ENCODE measurements at regions not wholly inside any gene's neighbourhood (a gene's known extent, or its start where the extent isn't known, plus 50 kb on each side); places are given as distances from the start of the nearest gene placed in this dataset.

DNA sequence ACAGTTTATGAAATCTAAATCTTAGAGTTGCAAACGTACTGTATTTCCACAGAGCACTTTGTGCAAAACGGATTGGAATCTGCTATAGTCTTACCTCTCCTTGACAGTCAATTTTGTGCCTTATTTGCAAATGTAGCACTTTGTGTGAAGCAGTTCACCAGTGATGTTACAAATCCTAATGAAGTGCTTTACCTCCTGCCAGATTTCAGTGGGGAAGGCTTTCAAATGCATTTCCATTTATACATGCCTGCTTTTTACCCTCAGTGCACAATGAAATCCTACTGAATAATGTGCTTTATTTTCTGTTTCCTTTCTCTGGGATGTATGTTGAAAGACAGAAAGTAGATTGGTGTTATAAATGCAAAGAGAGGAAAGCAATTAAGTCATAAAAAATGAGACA lies 2141.6 kb upstream of the C9orf72 start:
- DNase-seq (ENCODE audit: low spot score) (no peak), FAIRE-seq (no peak), ATAC-seq (no peak)
- no peaks in the 10 kb centered on the region for H3K9me3 ChIP-seq (ENCODE audit: low read length)
- no TSS peak for BruUV-seq (replicated peaks)
- in situ Hi-C loops (cut with HindIII; ENCODE audit: extremely low pct_ligation_motif_present, low pct_unique_long_range_greater_than_20kb) (no loop called here), intact Hi-C loops (cut with micrococcal nuclease; ENCODE audit: unreplicated experiment) (no loop called here)
- POLR2A ChIA-PET: no interaction called here
- no peaks in the 10 kb centered on the region for H4K20me1 ChIP-seq (ENCODE audit: insufficient read depth, low read length)
- no peak overlapping the region for H3K4me2 ChIP-seq (ENCODE audit: low read depth, low read length)
- WGBS (ENCODE audit: low lambda C conversion rate): 0% methylated on average over 2 of the region's 2 CpGs
- no peaks in the 10 kb centered on the region for H3K27me3 ChIP-seq (ENCODE audit: control insufficient read depth in 1 of 2, insufficient read depth in 2 of 2, low read length in 2 of 2)
- CTCF ChIA-PET (ENCODE audit: low intra/inter-chr PET ratio, low total read pairs): no interaction called here
- no peak overlapping the region for H3K27ac ChIP-seq (ENCODE audit: extremely low read length, insufficient read depth, low read length)
- no peak overlapping the region for H3K4me3 ChIP-seq (replicated peaks in 1 of 3; ENCODE audit: insufficient read depth in 1 of 3, low read depth in 2 of 3, low read length in 3 of 3)
- H3K36me3 ChIP-seq (replicated peaks in 1 of 2; ENCODE audit: control insufficient read depth in 1 of 2, insufficient read depth in 2 of 2, low read length in 2 of 2): no peaks in the 10 kb centered on the region
- H3K79me2 ChIP-seq (ENCODE audit: insufficient read depth, low read length): no peaks in the 10 kb centered on the region
- TF ChIP-seq CAMTA2 (CRISPR knock-in tag; IDR thresholded peaks at IDR 0.05; ENCODE audit: borderline replicate concordance) (no peak), BHLHE40 (IDR thresholded peaks at IDR 0.05; ENCODE audit: low read length) (no peak), ZNF282 (IDR thresholded peaks at IDR 0.05; ENCODE audit: partially characterized antibody) (no peak)
- no peaks in the 10 kb centered on the region for H3K4me1 ChIP-seq (ENCODE audit: insufficient read depth, low read length)
- H2AFZ ChIP-seq (ENCODE audit: low read length): no peak overlapping the region
- H3K9ac ChIP-seq (ENCODE audit: insufficient read depth, low read depth, low read length): no peak overlapping the region

DNA sequence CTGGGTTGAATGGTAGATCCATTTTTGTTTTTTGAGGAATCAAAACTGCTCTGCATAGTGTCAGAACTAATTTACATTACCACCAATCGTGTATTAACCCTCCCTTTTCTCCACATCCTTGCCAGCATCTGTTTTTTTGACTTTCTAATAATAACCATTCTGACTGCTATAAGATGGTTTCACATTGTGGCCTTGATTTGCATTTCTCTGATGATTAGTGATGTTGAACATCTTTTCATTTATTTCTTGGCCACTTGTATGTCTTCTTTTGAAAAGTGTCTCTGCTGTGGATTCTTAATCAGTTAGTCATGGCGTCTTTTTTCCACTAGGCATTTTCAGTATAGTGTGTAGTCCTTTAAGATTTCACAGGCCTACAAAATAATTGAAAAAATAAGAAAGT lies 2144.3 kb upstream of the C9orf72 start:
- Histone ChIP-seq H4K20me1 (ENCODE audit: insufficient read depth, low read length) (no peaks in the 10 kb centered on the region), H3K9ac (ENCODE audit: insufficient read depth, low read depth, low read length) (no peak overlapping the region), H3K4me2 (ENCODE audit: low read depth, low read length) (no peak overlapping the region), H3K4me3 (replicated peaks in 1 of 3; ENCODE audit: insufficient read depth in 1 of 3, low read depth in 2 of 3, low read length in 3 of 3) (no peak overlapping the region), H3K27me3 (ENCODE audit: control insufficient read depth in 1 of 2, insufficient read depth in 2 of 2, low read length in 2 of 2) (no peaks in the 10 kb centered on the region), H3K9me3 (ENCODE audit: low read length) (no peaks in the 10 kb centered on the region), H2AFZ (ENCODE audit: low read length) (no peak overlapping the region), H3K4me1 (ENCODE audit: insufficient read depth, low read length) (no peaks in the 10 kb centered on the region), H3K36me3 (replicated peaks in 1 of 2; ENCODE audit: control insufficient read depth in 1 of 2, insufficient read depth in 2 of 2, low read length in 2 of 2) (no peaks in the 10 kb centered on the region), H3K27ac (ENCODE audit: extremely low read length, insufficient read depth, low read length) (no peak overlapping the region), H3K79me2 (ENCODE audit: insufficient read depth, low read length) (no peaks in the 10 kb centered on the region)
- no peak for FAIRE-seq
- DNase-seq (ENCODE audit: low spot score): no peak
- WGBS (ENCODE audit: low lambda C conversion rate): 0% methylated on average over 2 of the region's 2 CpGs
- in situ Hi-C loops (cut with HindIII; ENCODE audit: extremely low pct_ligation_motif_present, low pct_unique_long_range_greater_than_20kb) (no loop called here), intact Hi-C loops (cut with micrococcal nuclease; ENCODE audit: unreplicated experiment) (no loop called here)
- ChIA-PET CTCF (ENCODE audit: low intra/inter-chr PET ratio, low total read pairs) (no interaction called here), POLR2A (no interaction called here)
- ATAC-seq: no peak
- BruUV-seq (replicated peaks): no TSS peak
- TF ChIP-seq NBN (conservative IDR thresholded peaks at IDR 0.05): no peak
- no peak for TF ChIP-seq HOXD1 (CRISPR knock-in tag; IDR thresholded peaks at IDR 0.05)
- no peak for TF ChIP-seq ZFYVE20 (CRISPR knock-in tag; IDR thresholded peaks at IDR 0.05; ENCODE audit: borderline replicate concordance, low read depth)
